ENCODE measurements at regions not wholly inside any gene's neighbourhood (a gene's known extent, or its start where the extent isn't known, plus 50 kb on each side); places are given as distances from the start of the nearest gene placed in this dataset.

DNA sequence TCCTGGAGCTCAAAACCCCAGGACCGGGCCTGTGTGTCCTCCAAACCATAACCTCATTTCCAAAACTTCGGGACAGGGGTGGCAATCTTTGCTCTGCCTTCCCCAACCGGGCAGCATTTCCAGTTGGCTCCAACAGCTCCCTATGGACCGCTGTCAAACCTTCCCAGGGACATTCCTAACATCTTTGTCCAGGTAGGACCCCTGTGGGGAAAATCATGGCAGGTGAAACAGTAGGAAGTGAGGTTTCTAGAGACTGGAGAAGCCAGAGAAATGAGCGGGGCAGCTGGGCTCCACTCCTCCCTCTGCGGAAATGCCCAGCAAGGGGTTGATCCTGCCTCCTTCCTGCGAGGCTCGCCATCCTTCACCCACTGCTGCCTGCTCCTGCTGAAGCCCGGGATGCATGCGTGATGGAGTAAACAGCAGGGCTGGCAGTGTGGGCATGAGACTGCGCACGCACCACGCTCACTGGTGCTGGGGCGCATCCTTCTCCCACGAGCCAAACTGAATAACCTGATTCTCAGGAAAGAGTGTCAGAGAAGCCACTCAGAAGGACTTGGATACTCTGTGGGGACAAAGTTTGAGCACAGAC is 136.4 kb downstream of the BUD13 start:
- no peak overlapping the region for H3K4me3 ChIP-seq (ENCODE audit: low read depth in 1 of 2, low read length in 2 of 2)
- no peaks in the 10 kb centered on the region for H3K27me3 ChIP-seq (ENCODE audit: control insufficient read depth in 1 of 2, insufficient read depth in 2 of 2, low read length in 2 of 2)
- 73 to 84% methylated on average over 15 of the region's 15 CpGs for WGBS, 2 donors
- H3K27ac ChIP-seq (ENCODE audit: low read depth in 2 of 2, low read length in 1 of 2) = no peak overlapping the region
- no peaks in the 10 kb centered on the region for H3K4me1 ChIP-seq (ENCODE audit: control insufficient read depth in 2 of 2, insufficient read depth in 2 of 2, low read length in 1 of 2)
- no peaks in the 10 kb centered on the region for H3K36me3 ChIP-seq (ENCODE audit: control insufficient read depth in 2 of 2, insufficient read depth in 2 of 2, low read length in 1 of 2)
- H3K9me3 ChIP-seq (ENCODE audit: control insufficient read depth in 2 of 2, insufficient read depth in 1 of 2, low read depth in 1 of 2, low read length in 1 of 2) = peaks cover 0 to 4% of the 10 kb centered on the region in 2 donors

DNA sequence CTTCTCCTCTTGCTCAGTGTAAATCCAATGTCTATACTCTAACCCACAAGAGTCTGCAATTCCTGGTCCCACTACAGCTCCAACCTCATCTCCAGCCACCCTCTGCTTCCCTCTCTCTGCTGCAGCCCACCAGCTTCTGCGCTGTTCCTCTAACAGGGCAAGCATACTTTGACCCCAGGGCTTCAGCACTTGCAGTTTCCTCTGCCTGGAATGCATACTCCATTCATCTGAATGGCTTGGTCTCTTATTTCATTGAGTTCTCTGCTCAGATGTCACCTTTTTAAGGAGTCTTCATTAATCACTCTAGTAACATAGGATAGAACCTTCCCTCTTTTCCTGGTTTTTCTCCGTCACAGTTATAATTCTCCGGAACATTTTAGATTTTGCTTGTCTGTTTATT is 141.6 kb downstream of the BUD13 start:
- H3K27ac ChIP-seq (ENCODE audit: low read depth in 2 of 2, low read length in 1 of 2) = no peak overlapping the region
- H3K4me3 ChIP-seq (ENCODE audit: low read depth in 1 of 2, low read length in 2 of 2) = no peak overlapping the region
- peaks cover 0 to 4% of the 10 kb centered on the region in 2 donors for H3K9me3 ChIP-seq (ENCODE audit: control insufficient read depth in 2 of 2, insufficient read depth in 1 of 2, low read depth in 1 of 2, low read length in 1 of 2)
- H3K36me3 ChIP-seq (ENCODE audit: control insufficient read depth in 2 of 2, insufficient read depth in 2 of 2, low read length in 1 of 2) = no peaks in the 10 kb centered on the region
- 54 to 68% methylated on average over 3 of the region's 3 CpGs for WGBS, 2 donors
- H3K4me1 ChIP-seq (ENCODE audit: control insufficient read depth in 2 of 2, insufficient read depth in 2 of 2, low read length in 1 of 2) = no peaks in the 10 kb centered on the region
- H3K27me3 ChIP-seq (ENCODE audit: control insufficient read depth in 1 of 2, insufficient read depth in 2 of 2, low read length in 2 of 2) = no peaks in the 10 kb centered on the region

DNA sequence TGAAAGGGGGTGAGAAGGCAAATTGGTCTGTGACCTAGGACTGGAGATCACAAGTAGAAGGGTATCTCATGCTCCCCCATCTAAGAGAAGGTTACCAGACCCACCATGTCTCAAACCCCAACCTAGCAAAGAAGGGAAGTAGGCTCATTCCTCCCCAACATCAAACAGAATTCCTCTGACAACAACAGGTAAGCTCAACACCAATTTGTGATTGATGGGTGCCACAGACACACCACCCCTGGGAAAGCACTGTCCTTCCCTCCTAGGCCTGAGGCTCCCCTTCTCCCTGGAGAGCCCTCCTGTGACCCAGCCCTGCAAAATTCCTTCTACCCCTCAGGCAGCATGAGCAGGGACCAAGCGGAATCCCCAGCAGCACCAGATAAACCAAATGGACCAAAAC is 154.3 kb downstream of the BUD13 start:
- WGBS, 2 donors = 81 to 88% methylated on average over 1 of the region's 1 CpG
- no peaks in the 10 kb centered on the region for H3K27me3 ChIP-seq (ENCODE audit: control insufficient read depth in 1 of 2, insufficient read depth in 2 of 2, low read length in 2 of 2)
- H3K4me1 ChIP-seq (ENCODE audit: control insufficient read depth in 2 of 2, insufficient read depth in 2 of 2, low read length in 1 of 2) = no peaks in the 10 kb centered on the region
- H3K9me3 ChIP-seq (ENCODE audit: control insufficient read depth in 2 of 2, insufficient read depth in 1 of 2, low read depth in 1 of 2, low read length in 1 of 2) = no peaks in the 10 kb centered on the region
- no peak overlapping the region for H3K27ac ChIP-seq (ENCODE audit: low read depth in 2 of 2, low read length in 1 of 2)
- H3K36me3 ChIP-seq (ENCODE audit: control insufficient read depth in 2 of 2, insufficient read depth in 2 of 2, low read length in 1 of 2) = no peaks in the 10 kb centered on the region
- H3K4me3 ChIP-seq (ENCODE audit: low read depth in 1 of 2, low read length in 2 of 2) = no peak overlapping the region

DNA sequence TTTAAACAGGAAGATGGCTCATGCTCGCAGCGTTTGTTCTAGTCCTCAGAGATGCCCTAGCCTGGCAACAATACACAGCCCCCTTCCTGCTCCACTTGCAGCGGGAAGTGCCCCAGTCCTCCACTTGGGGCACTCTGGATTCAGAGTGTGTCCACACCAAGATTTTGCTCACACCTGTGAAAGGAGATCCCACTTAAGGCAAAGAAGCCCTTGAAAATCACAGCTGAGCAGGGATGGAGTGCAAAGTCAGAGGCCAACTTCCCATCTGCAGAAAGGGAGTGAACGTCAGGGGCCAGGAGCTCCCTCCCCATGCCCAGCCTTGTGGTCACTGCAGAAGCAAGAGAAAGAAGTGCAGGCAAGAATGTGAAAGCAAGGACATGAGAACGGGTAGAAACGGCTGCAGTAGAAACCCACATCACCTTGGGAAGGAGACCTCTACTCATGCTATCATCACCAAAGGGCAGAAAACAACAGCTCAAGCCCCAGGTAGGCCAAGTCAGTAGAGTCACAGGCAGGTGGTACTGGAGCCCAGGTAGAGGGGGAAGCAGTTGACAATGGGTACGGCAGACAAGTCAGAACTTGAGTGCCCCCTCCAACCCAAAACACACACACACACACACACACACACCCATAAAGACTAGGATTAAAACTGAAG is 157.4 kb downstream of the BUD13 start:
- H3K27ac ChIP-seq (ENCODE audit: low read depth in 2 of 2, low read length in 1 of 2) = no peak overlapping the region

DNA sequence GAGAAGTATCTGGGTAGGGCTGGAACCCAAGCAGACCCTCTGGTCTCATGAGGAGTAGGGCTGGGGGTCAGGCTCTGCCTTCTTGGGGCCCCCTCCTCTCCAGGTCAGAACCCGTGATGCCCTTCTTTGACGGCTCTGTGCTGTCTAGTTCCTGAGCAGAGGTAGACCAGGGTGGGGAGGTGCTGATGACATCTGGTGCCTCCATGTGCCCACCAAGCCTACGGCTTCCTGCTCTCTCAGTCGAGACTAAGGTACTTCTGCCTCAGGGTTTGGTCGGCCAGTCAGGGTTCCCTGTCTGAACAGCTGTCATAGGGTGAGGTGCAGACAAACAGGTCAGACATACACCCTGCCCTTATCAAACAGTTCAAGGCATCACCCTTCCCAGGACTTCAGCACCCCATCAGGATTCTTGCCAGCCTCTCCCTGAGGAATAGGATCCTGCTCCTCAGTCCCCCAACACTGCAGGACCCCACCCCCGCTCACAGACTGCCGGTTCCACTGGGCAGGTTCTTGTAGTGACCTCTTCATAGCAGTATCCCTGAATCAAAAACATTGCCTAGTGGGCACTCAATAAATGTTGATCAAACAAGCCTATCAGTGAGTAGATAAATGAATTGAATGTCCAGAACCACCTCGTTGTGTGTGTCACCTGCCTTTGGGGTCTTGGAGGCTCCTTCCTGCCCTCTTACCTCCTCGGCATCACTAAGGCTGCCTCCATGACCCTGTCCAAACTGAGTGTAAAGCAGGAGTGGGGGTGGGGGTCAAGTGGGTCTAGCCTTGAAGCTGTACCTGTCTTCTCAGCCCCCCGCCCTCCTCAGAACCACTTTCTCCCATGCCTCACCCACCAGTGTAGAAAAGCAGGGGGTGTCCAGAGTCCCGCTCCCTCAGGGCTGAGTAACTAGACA is 158.2 kb downstream of the BUD13 start:
- Histone ChIP-seq H3K36me3 (ENCODE audit: control insufficient read depth in 2 of 2, insufficient read depth in 2 of 2, low read length in 1 of 2) (no peaks in the 10 kb centered on the region), H3K4me1 (ENCODE audit: control insufficient read depth in 2 of 2, insufficient read depth in 2 of 2, low read length in 1 of 2) (no peaks in the 10 kb centered on the region), H3K4me3 (ENCODE audit: low read depth in 1 of 2, low read length in 2 of 2) (no peak overlapping the region), H3K9me3 (ENCODE audit: control insufficient read depth in 2 of 2, insufficient read depth in 1 of 2, low read depth in 1 of 2, low read length in 1 of 2) (no peaks in the 10 kb centered on the region), H3K27ac (ENCODE audit: low read depth in 2 of 2, low read length in 1 of 2) (no peak overlapping the region), H3K27me3 (ENCODE audit: control insufficient read depth in 1 of 2, insufficient read depth in 2 of 2, low read length in 2 of 2) (no peaks in the 10 kb centered on the region)
- WGBS, 2 donors = 75 to 77% methylated on average over 11 of the region's 11 CpGs

More for the DNA sequence above, 157.4 kb downstream of the BUD13 start:
- no peaks in the 10 kb centered on the region for H3K9me3 ChIP-seq (ENCODE audit: control insufficient read depth in 2 of 2, insufficient read depth in 1 of 2, low read depth in 1 of 2, low read length in 1 of 2)
- WGBS, 2 donors = 67 to 70% methylated on average over 7 of the region's 7 CpGs
- no peak overlapping the region for H3K4me3 ChIP-seq (ENCODE audit: low read depth in 1 of 2, low read length in 2 of 2)
- H3K27me3 ChIP-seq (ENCODE audit: control insufficient read depth in 1 of 2, insufficient read depth in 2 of 2, low read length in 2 of 2) = no peaks in the 10 kb centered on the region
- no peaks in the 10 kb centered on the region for H3K36me3 ChIP-seq (ENCODE audit: control insufficient read depth in 2 of 2, insufficient read depth in 2 of 2, low read length in 1 of 2)
- no peaks in the 10 kb centered on the region for H3K4me1 ChIP-seq (ENCODE audit: control insufficient read depth in 2 of 2, insufficient read depth in 2 of 2, low read length in 1 of 2)

DNA sequence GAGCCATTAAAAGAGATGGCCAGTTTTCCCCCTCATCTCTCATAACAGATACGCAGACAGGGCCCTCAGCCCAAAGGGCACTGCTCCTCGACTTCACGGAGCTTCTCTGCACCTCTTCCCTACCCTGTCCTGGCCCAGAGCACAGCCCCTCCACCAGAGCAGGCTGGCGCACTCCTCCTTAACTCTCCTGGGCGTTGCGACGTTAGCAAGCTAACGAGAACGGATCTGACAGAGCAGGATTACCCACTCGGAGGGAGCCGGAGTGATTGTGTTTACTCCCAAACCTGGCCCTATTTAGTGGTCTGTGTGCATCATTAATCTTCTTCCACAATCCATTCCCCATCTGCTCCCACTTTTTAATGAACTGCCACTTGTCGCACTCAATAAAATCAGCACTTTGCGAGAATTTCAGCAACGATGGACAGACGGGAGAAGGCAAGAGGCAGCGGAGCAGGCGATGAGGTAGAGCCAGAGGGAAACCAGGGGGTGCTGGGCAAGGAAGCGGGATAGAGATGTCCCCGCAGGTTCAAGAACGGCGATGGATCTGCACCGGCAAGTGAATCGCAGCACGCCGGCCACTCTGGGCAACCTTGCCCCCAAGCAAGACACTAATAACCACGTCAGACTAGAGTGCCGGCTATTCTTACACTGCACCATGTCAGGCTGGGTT is 159.4 kb downstream of the BUD13 start:
- 75 to 76% methylated on average over 27 of the region's 27 CpGs for WGBS, 2 donors
- Histone ChIP-seq H3K36me3 (ENCODE audit: control insufficient read depth in 2 of 2, insufficient read depth in 2 of 2, low read length in 1 of 2) (no peaks in the 10 kb centered on the region), H3K27ac (ENCODE audit: low read depth in 2 of 2, low read length in 1 of 2) (no peak overlapping the region), H3K4me1 (ENCODE audit: control insufficient read depth in 2 of 2, insufficient read depth in 2 of 2, low read length in 1 of 2) (no peaks in the 10 kb centered on the region), H3K9me3 (ENCODE audit: control insufficient read depth in 2 of 2, insufficient read depth in 1 of 2, low read depth in 1 of 2, low read length in 1 of 2) (no peaks in the 10 kb centered on the region), H3K4me3 (ENCODE audit: low read depth in 1 of 2, low read length in 2 of 2) (no peak overlapping the region), H3K27me3 (ENCODE audit: control insufficient read depth in 1 of 2, insufficient read depth in 2 of 2, low read length in 2 of 2) (no peaks in the 10 kb centered on the region)

DNA sequence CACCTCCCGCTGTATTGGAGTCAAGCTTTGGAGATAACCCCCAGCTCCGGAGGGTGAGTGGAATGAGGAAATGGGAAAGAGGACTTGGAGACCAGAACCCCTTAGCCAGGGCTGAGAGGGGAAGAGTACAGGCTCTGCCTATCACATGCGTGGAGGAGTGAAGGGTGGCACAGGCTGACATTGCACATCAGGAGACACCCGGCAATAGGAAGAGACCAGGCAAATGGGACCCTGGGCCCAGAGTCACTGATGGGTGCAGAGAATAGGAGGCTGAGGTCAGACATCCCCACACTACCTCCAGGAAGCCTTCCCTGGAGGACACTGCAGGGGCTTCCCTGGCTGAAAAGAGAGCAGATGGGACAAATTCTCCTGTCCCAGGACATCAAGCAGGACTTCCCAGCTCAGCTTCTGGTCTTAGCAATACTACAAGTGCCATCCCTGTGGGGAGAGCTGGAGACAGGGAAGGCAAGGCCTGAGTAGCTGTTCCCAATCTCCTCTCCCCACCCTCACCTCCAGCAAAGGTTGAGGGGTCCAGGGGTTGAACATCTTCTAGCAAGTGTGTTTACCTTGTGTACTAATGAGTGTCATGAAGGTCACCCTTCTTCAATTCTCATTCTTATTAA is 160.7 kb downstream of the BUD13 start:
- no peaks in the 10 kb centered on the region for H3K4me1 ChIP-seq (ENCODE audit: control insufficient read depth in 2 of 2, insufficient read depth in 2 of 2, low read length in 1 of 2)
- H3K4me3 ChIP-seq (ENCODE audit: low read depth in 1 of 2, low read length in 2 of 2) = no peak overlapping the region
- H3K9me3 ChIP-seq (ENCODE audit: control insufficient read depth in 2 of 2, insufficient read depth in 1 of 2, low read depth in 1 of 2, low read length in 1 of 2) = no peaks in the 10 kb centered on the region
- H3K27ac ChIP-seq (ENCODE audit: low read depth in 2 of 2, low read length in 1 of 2) = no peak overlapping the region
- H3K27me3 ChIP-seq (ENCODE audit: control insufficient read depth in 1 of 2, insufficient read depth in 2 of 2, low read length in 2 of 2) = no peaks in the 10 kb centered on the region
- H3K36me3 ChIP-seq (ENCODE audit: control insufficient read depth in 2 of 2, insufficient read depth in 2 of 2, low read length in 1 of 2) = no peaks in the 10 kb centered on the region
- WGBS, 2 donors = 75 to 83% methylated on average over 4 of the region's 4 CpGs

DNA sequence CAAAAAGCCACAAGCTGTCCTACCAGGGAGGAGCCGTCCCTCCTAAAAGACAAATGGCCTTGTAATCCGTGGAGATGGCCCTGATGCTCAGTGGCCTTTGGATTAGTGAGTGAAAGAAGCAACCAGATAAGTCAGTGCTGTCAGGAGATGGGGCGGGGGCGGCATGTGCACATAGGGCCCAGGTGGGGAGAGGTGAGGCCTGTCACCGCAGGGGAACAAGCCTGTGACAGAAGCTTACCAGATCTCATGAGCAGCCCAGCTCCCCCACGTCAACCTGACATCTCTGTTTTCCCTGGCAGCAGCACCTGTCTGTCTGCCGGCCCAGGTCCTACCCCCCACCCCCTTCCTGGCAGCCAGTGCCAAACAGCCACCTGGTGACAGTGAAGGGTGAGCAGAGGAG is 162.6 kb downstream of the BUD13 start:
- H3K9me3 ChIP-seq (ENCODE audit: control insufficient read depth in 2 of 2, insufficient read depth in 1 of 2, low read depth in 1 of 2, low read length in 1 of 2) = peaks cover 0 to 1% of the 10 kb centered on the region in 2 donors
- H3K36me3 ChIP-seq (ENCODE audit: control insufficient read depth in 2 of 2, insufficient read depth in 2 of 2, low read length in 1 of 2) = no peaks in the 10 kb centered on the region
- H3K4me1 ChIP-seq (ENCODE audit: control insufficient read depth in 2 of 2, insufficient read depth in 2 of 2, low read length in 1 of 2) = no peaks in the 10 kb centered on the region
- WGBS, 2 donors = 59 to 64% methylated on average over 7 of the region's 7 CpGs
- H3K27me3 ChIP-seq (ENCODE audit: control insufficient read depth in 1 of 2, insufficient read depth in 2 of 2, low read length in 2 of 2) = no peaks in the 10 kb centered on the region
- no peak overlapping the region for H3K4me3 ChIP-seq (ENCODE audit: low read depth in 1 of 2, low read length in 2 of 2)
- H3K27ac ChIP-seq (ENCODE audit: low read depth in 2 of 2, low read length in 1 of 2) = no peak overlapping the region

DNA sequence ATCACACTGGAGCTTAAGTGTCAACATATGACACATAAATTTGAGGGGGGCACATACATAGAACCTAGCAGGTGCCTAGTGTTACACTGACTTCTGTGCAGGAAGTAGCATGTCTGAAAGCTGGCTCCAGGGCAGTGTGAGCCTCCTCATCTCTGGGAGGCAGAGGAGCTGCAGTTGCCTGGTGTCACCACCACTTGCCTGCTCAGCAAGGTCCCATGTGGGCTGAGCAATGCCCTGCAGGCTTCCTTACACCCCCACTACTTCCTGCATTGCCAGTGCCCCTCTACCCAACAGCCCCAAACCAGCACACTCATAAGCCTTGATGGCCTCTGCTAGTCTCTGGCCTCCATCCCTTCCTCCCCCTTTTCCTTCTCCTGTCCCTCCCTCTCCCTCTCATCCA is 165.8 kb downstream of the BUD13 start:
- Histone ChIP-seq H3K27ac (ENCODE audit: low read depth in 2 of 2, low read length in 1 of 2) (no peak overlapping the region), H3K27me3 (ENCODE audit: control insufficient read depth in 1 of 2, insufficient read depth in 2 of 2, low read length in 2 of 2) (no peaks in the 10 kb centered on the region), H3K9me3 (ENCODE audit: control insufficient read depth in 2 of 2, insufficient read depth in 1 of 2, low read depth in 1 of 2, low read length in 1 of 2) (peaks cover 0 to 1% of the 10 kb centered on the region in 2 donors), H3K4me3 (ENCODE audit: low read depth in 1 of 2, low read length in 2 of 2) (no peak overlapping the region), H3K36me3 (ENCODE audit: control insufficient read depth in 2 of 2, insufficient read depth in 2 of 2, low read length in 1 of 2) (no peaks in the 10 kb centered on the region), H3K4me1 (ENCODE audit: control insufficient read depth in 2 of 2, insufficient read depth in 2 of 2, low read length in 1 of 2) (no peaks in the 10 kb centered on the region)
